ENCODE measurements at regions not wholly inside any gene's neighbourhood (a gene's known extent, or its start where the extent isn't known, plus 50 kb on each side); places are given as distances from the start of the nearest gene placed in this dataset.

DNA sequence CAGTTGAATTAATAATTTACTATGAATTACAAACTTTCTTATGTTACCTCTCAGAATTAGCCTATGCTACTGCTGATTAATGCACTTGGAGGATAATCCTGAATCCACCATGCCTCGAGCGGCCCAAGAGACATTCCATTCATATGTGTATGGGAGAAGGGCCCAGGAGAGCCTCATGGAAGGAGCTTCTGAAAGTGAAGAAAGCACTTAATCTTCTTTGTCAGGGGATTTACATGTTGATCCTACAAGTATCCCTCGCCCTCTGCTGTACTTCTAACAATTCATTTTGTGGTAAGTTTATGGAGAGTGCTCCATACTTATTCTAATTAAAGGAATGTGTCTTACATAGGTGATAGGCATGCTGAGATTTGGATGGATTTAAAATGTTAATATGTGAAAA, 1189.1 kb upstream of the NXPH2 start:
- TF ChIP-seq GATA2 (IDR thresholded peaks at IDR 0.05; ENCODE audit: low read depth, low read length) (no peak), GATA3 (IDR thresholded peaks at IDR 0.05; ENCODE audit: low read depth, low read length) (no peak)
